Loucy (cell line): ENCODE measurements at regions not wholly inside any gene's neighbourhood (a gene's known extent, or its start where the extent isn't known, plus 50 kb on each side); places are given as distances from the start of the nearest gene placed in this dataset.

ENCODE experiments used
- EZH2phosphoT487 ChIP-seq: fragments of 200-600 bp; IDR thresholded peaks from 2 replicates; pipeline ENCODE4 v1.6.1; 2018; ENCODE audit warnings: antibody characterized with exemption, mild to moderate bottlenecking, moderate library complexity, borderline replicate concordance
- TF ChIP-seq, protein P1 (sequence below): fragments of 200-600 bp; sonication (generic); conservative IDR thresholded peaks from 2 replicates; pipeline ENCODE4 v1.5.1; 2014; ENCODE audit warnings: mild to moderate bottlenecking, antibody characterized with exemption, low read length

DNA sequence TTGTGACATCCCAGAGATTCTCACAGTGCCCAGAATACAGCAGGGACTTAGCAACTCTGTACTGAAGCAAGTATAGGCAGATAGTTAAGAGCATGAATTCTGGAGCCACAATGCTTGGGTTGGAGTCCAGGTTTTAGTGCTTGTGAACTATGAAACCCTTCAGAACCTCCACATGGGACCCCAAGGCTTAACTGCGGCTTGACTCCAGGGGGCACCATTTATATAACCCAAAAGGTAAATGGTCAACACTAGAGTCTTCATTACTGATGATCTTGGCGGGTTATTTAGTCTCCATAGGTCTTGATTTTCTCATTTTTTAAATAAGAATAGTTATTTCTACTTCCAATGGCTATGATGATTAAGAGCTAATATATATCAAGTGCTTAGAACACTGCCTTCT lies 390.3 kb downstream of the TAF11L14 start:
- TF ChIP-seq, protein P1, sequence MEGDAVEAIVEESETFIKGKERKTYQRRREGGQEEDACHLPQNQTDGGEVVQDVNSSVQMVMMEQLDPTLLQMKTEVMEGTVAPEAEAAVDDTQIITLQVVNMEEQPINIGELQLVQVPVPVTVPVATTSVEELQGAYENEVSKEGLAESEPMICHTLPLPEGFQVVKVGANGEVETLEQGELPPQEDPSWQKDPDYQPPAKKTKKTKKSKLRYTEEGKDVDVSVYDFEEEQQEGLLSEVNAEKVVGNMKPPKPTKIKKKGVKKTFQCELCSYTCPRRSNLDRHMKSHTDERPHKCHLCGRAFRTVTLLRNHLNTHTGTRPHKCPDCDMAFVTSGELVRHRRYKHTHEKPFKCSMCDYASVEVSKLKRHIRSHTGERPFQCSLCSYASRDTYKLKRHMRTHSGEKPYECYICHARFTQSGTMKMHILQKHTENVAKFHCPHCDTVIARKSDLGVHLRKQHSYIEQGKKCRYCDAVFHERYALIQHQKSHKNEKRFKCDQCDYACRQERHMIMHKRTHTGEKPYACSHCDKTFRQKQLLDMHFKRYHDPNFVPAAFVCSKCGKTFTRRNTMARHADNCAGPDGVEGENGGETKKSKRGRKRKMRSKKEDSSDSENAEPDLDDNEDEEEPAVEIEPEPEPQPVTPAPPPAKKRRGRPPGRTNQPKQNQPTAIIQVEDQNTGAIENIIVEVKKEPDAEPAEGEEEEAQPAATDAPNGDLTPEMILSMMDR, result no peak
- TF ChIP-seq EZH2phosphoT487, result no peak
